ENCODE measurements at regions not wholly inside any gene's neighbourhood (a gene's known extent, or its start where the extent isn't known, plus 50 kb on each side); places are given as distances from the start of the nearest gene placed in this dataset.

DNA sequence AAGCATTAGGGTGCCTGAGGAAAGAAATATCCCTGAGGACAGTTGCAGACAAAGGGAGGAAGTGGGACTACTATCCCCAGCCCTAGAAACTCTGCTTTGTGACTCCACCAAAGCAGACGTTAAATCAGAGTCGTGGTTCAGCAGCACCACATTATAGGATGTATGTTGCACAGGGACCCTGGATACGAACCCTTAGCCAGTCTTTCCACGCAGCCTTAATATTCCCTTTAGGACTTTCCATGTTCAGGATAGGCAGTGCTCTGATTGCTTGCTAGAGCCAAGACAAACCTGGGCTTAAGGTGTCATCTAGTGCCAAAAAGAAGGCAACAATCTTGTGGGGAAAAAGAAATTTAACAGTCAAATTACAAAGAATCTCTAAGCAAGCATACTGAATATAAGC, 62.6 kb downstream of the MAD2L1 start:
- TF ChIP-seq RXRA (IDR thresholded peaks at IDR 0.05) (no peak), TAF1 (conservative IDR thresholded peaks at IDR 0.05) (no peak), CTCF (IDR thresholded peaks at IDR 0.05; ENCODE audit: low read depth, low read length, missing input control) (no peak), YY1 (IDR thresholded peaks at IDR 0.05) (no peak), SP1 (IDR thresholded peaks at IDR 0.05) (no peak), RAD21 (IDR thresholded peaks at IDR 0.05) (no peak)
- TF ChIP-seq, protein P1, sequence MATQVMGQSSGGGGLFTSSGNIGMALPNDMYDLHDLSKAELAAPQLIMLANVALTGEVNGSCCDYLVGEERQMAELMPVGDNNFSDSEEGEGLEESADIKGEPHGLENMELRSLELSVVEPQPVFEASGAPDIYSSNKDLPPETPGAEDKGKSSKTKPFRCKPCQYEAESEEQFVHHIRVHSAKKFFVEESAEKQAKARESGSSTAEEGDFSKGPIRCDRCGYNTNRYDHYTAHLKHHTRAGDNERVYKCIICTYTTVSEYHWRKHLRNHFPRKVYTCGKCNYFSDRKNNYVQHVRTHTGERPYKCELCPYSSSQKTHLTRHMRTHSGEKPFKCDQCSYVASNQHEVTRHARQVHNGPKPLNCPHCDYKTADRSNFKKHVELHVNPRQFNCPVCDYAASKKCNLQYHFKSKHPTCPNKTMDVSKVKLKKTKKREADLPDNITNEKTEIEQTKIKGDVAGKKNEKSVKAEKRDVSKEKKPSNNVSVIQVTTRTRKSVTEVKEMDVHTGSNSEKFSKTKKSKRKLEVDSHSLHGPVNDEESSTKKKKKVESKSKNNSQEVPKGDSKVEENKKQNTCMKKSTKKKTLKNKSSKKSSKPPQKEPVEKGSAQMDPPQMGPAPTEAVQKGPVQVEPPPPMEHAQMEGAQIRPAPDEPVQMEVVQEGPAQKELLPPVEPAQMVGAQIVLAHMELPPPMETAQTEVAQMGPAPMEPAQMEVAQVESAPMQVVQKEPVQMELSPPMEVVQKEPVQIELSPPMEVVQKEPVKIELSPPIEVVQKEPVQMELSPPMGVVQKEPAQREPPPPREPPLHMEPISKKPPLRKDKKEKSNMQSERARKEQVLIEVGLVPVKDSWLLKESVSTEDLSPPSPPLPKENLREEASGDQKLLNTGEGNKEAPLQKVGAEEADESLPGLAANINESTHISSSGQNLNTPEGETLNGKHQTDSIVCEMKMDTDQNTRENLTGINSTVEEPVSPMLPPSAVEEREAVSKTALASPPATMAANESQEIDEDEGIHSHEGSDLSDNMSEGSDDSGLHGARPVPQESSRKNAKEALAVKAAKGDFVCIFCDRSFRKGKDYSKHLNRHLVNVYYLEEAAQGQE (IDR thresholded peaks at IDR 0.05): no peak
